SK-N-SH treated with all-trans-retinoic acid at 6 μM for 48 hours (cell line): ENCODE measurements at regions not wholly inside any gene's neighbourhood (a gene's known extent, or its start where the extent isn't known, plus 50 kb on each side); places are given as distances from the start of the nearest gene placed in this dataset.

Source experiments
- ARNTL ChIP-seq: fragments of 450-650 bp; formaldehyde crosslinking; IDR thresholded peaks from 2 replicates; pipeline ENCODE4 v1.5.0; 2020; ENCODE audit warnings: low read depth, mild to moderate bottlenecking, moderate library complexity, borderline replicate concordance
- BACH2 ChIP-seq: fragments of 250-450 bp; sonication (Bioruptor Pico); IDR thresholded peaks from 2 replicates; pipeline ENCODE4 v1.9.0; 2021; ENCODE audit warnings: mild to moderate bottlenecking, borderline replicate concordance
- PPARA ChIP-seq: fragments of 250-450 bp; sonication (Bioruptor Pico); IDR thresholded peaks from 2 replicates; pipeline ENCODE4 v1.5.0; 2020; ENCODE audit warnings: mild to moderate bottlenecking, borderline replicate concordance
- RARB ChIP-seq: fragments of 250-450 bp; sonication (Bioruptor Pico); IDR thresholded peaks from 2 replicates; pipeline ENCODE4 v1.8.0; 2021; ENCODE audit warnings: mild to moderate bottlenecking, moderate library complexity
- TCF4 ChIP-seq: fragments of 250-450 bp; sonication (Bioruptor Pico); IDR thresholded peaks from 2 replicates; pipeline ENCODE4 v1.8.0; 2021; ENCODE audit warnings: mild to moderate bottlenecking, moderate library complexity, borderline replicate concordance
- ZC3H10 ChIP-seq: fragments of 250-450 bp; sonication (Bioruptor Pico); IDR thresholded peaks from 2 replicates; pipeline ENCODE4 v1.5.1; 2021; ENCODE audit warnings: mild to moderate bottlenecking, moderate library complexity
- ZFP3 ChIP-seq: fragments of 250-450 bp; sonication (Bioruptor Pico); IDR thresholded peaks from 2 replicates; pipeline ENCODE4 v1.5.0; 2020; ENCODE audit warnings: mild to moderate bottlenecking, moderate library complexity
- ZFP30 ChIP-seq: fragments of 450-650 bp; formaldehyde crosslinking; IDR thresholded peaks from 2 replicates; pipeline ENCODE4 v1.5.0; 2022; ENCODE audit warnings: mild to moderate bottlenecking, moderate library complexity
- ZNF70 ChIP-seq: fragments of 450-650 bp; formaldehyde crosslinking; IDR thresholded peaks from 2 replicates; pipeline ENCODE4 v1.5.0; 2020; ENCODE audit warnings: mild to moderate bottlenecking, moderate library complexity
- TF ChIP-seq, protein P1 (sequence below): fragments of 250-450 bp; sonication (Bioruptor Pico); IDR thresholded peaks from 2 replicates; pipeline ENCODE4 v1.5.1; 2021; ENCODE audit warnings: mild to moderate bottlenecking, moderate library complexity
- TF ChIP-seq, protein P2 (sequence below): fragments of 250-450 bp; sonication (Bioruptor Pico); IDR thresholded peaks from 2 replicates; pipeline ENCODE4 v1.8.0; 2020; ENCODE audit warnings: mild to moderate bottlenecking, moderate library complexity, borderline replicate concordance
- TF ChIP-seq, protein P3 (sequence below): fragments of 250-450 bp; sonication (Bioruptor Pico); IDR thresholded peaks from 2 replicates; pipeline ENCODE4 v1.8.0; 2021; ENCODE audit warnings: low read depth, mild to moderate bottlenecking, moderate library complexity, borderline replicate concordance

DNA sequence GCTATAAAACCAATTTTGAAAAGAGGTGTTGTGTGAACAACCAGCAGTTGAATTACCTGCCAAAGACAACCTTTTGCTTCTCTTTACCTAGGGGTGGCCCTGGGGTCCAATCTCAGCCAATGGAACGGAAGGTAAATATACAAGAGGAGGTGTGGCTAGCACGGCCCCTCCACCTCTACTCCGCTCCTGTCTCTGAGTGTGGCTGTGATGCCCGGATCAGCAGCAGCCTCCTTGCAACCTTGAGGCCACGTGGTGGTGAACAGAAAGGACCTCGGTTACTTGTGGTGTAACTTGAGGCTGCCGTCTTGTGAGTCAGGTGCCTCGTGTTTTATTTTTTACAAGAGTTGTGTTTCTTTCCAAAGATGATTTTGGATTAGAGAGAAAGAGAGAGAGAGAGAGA lies 121.5 kb upstream of the PPP2R3B start:
- TF ChIP-seq ZNF70 (no peak), RARB (CRISPR knock-in tag) (no peak), ZFP30 (CRISPR knock-in tag) (no peak), ZFP3 (CRISPR knock-in tag) (no peak), BACH2 (CRISPR knock-in tag) (no peak), ARNTL (no peak), TCF4 (CRISPR knock-in tag) (no peak), PPARA (no peak), ZC3H10 (CRISPR knock-in tag) (no peak)
- TF ChIP-seq, protein P1, sequence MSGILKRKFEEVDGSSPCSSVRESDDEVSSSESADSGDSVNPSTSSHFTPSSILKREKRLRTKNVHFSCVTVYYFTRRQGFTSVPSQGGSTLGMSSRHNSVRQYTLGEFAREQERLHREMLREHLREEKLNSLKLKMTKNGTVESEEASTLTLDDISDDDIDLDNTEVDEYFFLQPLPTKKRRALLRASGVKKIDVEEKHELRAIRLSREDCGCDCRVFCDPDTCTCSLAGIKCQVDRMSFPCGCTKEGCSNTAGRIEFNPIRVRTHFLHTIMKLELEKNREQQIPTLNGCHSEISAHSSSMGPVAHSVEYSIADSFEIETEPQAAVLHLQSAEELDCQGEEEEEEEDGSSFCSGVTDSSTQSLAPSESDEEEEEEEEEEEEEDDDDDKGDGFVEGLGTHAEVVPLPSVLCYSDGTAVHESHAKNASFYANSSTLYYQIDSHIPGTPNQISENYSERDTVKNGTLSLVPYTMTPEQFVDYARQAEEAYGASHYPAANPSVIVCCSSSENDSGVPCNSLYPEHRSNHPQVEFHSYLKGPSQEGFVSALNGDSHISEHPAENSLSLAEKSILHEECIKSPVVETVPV (CRISPR knock-in tag): no peak
- TF ChIP-seq, protein P2, sequence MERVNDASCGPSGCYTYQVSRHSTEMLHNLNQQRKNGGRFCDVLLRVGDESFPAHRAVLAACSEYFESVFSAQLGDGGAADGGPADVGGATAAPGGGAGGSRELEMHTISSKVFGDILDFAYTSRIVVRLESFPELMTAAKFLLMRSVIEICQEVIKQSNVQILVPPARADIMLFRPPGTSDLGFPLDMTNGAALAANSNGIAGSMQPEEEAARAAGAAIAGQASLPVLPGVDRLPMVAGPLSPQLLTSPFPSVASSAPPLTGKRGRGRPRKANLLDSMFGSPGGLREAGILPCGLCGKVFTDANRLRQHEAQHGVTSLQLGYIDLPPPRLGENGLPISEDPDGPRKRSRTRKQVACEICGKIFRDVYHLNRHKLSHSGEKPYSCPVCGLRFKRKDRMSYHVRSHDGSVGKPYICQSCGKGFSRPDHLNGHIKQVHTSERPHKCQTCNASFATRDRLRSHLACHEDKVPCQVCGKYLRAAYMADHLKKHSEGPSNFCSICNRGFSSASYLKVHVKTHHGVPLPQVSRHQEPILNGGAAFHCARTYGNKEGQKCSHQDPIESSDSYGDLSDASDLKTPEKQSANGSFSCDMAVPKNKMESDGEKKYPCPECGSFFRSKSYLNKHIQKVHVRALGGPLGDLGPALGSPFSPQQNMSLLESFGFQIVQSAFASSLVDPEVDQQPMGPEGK (CRISPR knock-in tag): no peak
- TF ChIP-seq, protein P3, sequence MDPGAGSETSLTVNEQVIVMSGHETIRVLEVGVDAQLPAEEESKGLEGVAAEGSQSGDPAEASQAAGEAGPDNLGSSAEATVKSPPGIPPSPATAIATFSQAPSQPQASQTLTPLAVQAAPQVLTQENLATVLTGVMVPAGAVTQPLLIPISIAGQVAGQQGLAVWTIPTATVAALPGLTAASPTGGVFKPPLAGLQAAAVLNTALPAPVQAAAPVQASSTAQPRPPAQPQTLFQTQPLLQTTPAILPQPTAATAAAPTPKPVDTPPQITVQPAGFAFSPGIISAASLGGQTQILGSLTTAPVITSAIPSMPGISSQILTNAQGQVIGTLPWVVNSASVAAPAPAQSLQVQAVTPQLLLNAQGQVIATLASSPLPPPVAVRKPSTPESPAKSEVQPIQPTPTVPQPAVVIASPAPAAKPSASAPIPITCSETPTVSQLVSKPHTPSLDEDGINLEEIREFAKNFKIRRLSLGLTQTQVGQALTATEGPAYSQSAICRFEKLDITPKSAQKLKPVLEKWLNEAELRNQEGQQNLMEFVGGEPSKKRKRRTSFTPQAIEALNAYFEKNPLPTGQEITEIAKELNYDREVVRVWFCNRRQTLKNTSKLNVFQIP (CRISPR knock-in tag): no peak
